Panc1 (cell line): ENCODE measurements at regions not wholly inside any gene's neighbourhood (a gene's known extent, or its start where the extent isn't known, plus 50 kb on each side); places are given as distances from the start of the nearest gene placed in this dataset.

Experiments used
- ATAC-seq: fragments of 200-7000 bp; cut with Tn5 transposase; 2 replicates; pipeline ENCODE4 v1.9.1; 2020; ENCODE audit warnings: mild to moderate bottlenecking, moderate library complexity
- BruUV-seq: library from RNA; stranded (reverse); fragments of 400-500 nt; replicated peaks from 2 replicates; lab custom pipeline; 2021; lab: Mats Ljungman, UMichigan
- CTCF ChIA-PET: fragments of 300-600 bp; sonication (Branson Sonifier 250); formaldehyde crosslinking; loops from one replicate; lab custom pipeline; 2022; ENCODE audit warnings: antibody characterized with exemption; lab: Charles Lee
- POLR2A ChIA-PET: fragments of 300-600 bp; sonication (Branson Sonifier 250); formaldehyde crosslinking; loops from one replicate; lab custom pipeline; 2022; ENCODE audit warnings: antibody characterized with exemption; lab: Charles Lee
- DNase-seq: peaks from one replicate; pipeline ENCODE4 v3.0.0-alpha.2; 2010; ENCODE audit warnings: low read depth, low spot score
- H3K27ac ChIP-seq: 2 replicates; pipeline ENCODE4 v1.5.1; 2011; ENCODE audit warnings: mild to moderate bottlenecking, low read length, inconsistent platforms
- H3K27me3 ChIP-seq: fragments of 200-500 bp; sonication (Bioruptor generic); 2 replicates; pipeline ENCODE4 v1.6.0; 2014; ENCODE audit warnings: low read length, inconsistent platforms; ENCODE audit not compliant: control insufficient read depth, insufficient read depth
- H3K36me3 ChIP-seq: fragments of 200-500 bp; sonication (Bioruptor generic); 2 replicates; pipeline ENCODE4 v1.5.1; 2014; ENCODE audit warnings: inconsistent platforms, mild to moderate bottlenecking, low read length, moderate library complexity; ENCODE audit not compliant: control insufficient read depth, insufficient read depth
- H3K4me1 ChIP-seq: 2 replicates; pipeline ENCODE4 v1.5.1; 2011; ENCODE audit warnings: inconsistent platforms, mild to moderate bottlenecking, low read length, moderate library complexity; ENCODE audit not compliant: control insufficient read depth, insufficient read depth
- H3K4me3 ChIP-seq, 2 experiments: 2 replicates each; pipeline ENCODE4 v1.5.1; 2011 to 2012; ENCODE audit warnings: low read depth in 2 of 2, low read length in 2 of 2, mild to moderate bottlenecking in 2 of 2, inconsistent platforms in 1 of 2, moderate library complexity in 1 of 2
- H3K9me3 ChIP-seq: fragments of 200-500 bp; sonication (Bioruptor generic); 2 replicates; pipeline ENCODE4 v1.5.1; 2014; ENCODE audit warnings: low read depth, mild to moderate bottlenecking, inconsistent platforms, low read length, moderate library complexity; ENCODE audit not compliant: control insufficient read depth, insufficient read depth
- CTCF ChIP-seq: fragments of 450-650 bp; IDR thresholded peaks from 2 replicates; pipeline ENCODE4 v1.5.1; 2017; ENCODE audit warnings: mild to moderate bottlenecking
- POLR2AphosphoS5 ChIP-seq: IDR thresholded peaks from 2 replicates; pipeline ENCODE4 v1.6.1; 2012; ENCODE audit warnings: mild to moderate bottlenecking, low read depth, low read length, moderate library complexity
- REST ChIP-seq, 2 experiments: IDR thresholded peaks; 2 replicates each; pipeline ENCODE4 v1.6.1; 2011 to 2012; ENCODE audit warnings: low read depth in 2 of 2, control low read depth in 1 of 2, low read length in 1 of 2, mild to moderate bottlenecking in 1 of 2, moderate library complexity in 1 of 2; ENCODE audit not compliant: insufficient read depth in 1 of 2
- SIN3A ChIP-seq: IDR thresholded peaks from 2 replicates; pipeline ENCODE4 v1.6.1; 2012; ENCODE audit warnings: low read depth, mild to moderate bottlenecking, low read length, moderate library complexity, borderline replicate concordance; ENCODE audit not compliant: insufficient read depth
- TCF7L2 ChIP-seq: IDR thresholded peaks from 2 replicates; pipeline ENCODE4 v1.6.1; 2011; ENCODE audit warnings: mild to moderate bottlenecking, low read depth, low read length, inconsistent platforms
- in situ Hi-C: cut with HindIII; loops from 2 replicates; pipeline ENCODE4 v1.10.0; 2016; ENCODE audit warnings: low sequenced_read_pairs, low pct_unique_long_range_greater_than_20kb
- intact Hi-C: fragments of 100-400 bp; cut with micrococcal nuclease; formaldehyde crosslinking; loops from one replicate; pipeline ENCODE4 v1.10.0; 2022; ENCODE audit not compliant: unreplicated experiment

GRCh38 chr5:28012538-28012937, 974.2 kb upstream of the CDH9 start:
- BruUV-seq = no TSS peak
- in situ Hi-C loops (no loop called here), intact Hi-C loops (no loop called here)
- Histone ChIP-seq H3K27ac (no peak overlapping the region), H3K27me3 (no peaks in the 10 kb centered on the region), H3K4me3 (no peak overlapping the region), H3K9me3 (no peaks in the 10 kb centered on the region), H3K36me3 (no peaks in the 10 kb centered on the region), H3K4me1 (no peaks in the 10 kb centered on the region)
- POLR2A ChIA-PET = no interaction called here
- TF ChIP-seq CTCF (peak; percentile 46), TCF7L2 (no peak)
- CTCF ChIA-PET = no interaction called here
- DNase-seq (no peak), ATAC-seq (0 out of 2 replicates have a peak, but pooled peaks have one; percentile 60)

GRCh38 chr5:28009576-28009975, 971.2 kb upstream of the CDH9 start:
- no TSS peak for BruUV-seq
- Histone ChIP-seq H3K27me3 (no peaks in the 10 kb centered on the region), H3K4me1 (no peaks in the 10 kb centered on the region), H3K27ac (no peak overlapping the region), H3K9me3 (no peaks in the 10 kb centered on the region), H3K36me3 (no peaks in the 10 kb centered on the region), H3K4me3 (no peak overlapping the region)
- ChIA-PET POLR2A (no interaction called here), CTCF (no interaction called here)
- intact Hi-C loops (no loop called here), in situ Hi-C loops (no loop called here)
- TF ChIP-seq POLR2AphosphoS5 (no peak), REST (IDR thresholded peaks at IDR 0.05; ENCODE audit: insufficient read depth in 1 of 2, low read depth in 2 of 2, low read length in 1 of 2) (no peak)
- DNase-seq = no peak
- no peak for ATAC-seq

GRCh38 chr5:27996665-27997064, 958.3 kb upstream of the CDH9 start:
- in situ Hi-C loops (no loop called here), intact Hi-C loops (no loop called here)
- no peaks in the 10 kb centered on the region for H3K27me3 ChIP-seq
- no peak overlapping the region for H3K4me3 ChIP-seq
- no peaks in the 10 kb centered on the region for H3K36me3 ChIP-seq
- no peaks in the 10 kb centered on the region for H3K9me3 ChIP-seq
- ChIA-PET POLR2A (no interaction called here), CTCF (no interaction called here)
- TF ChIP-seq SIN3A = no peak
- TF ChIP-seq CTCF = no peak
- no peak for TF ChIP-seq TCF7L2
- TF ChIP-seq REST (IDR thresholded peaks at IDR 0.05; ENCODE audit: insufficient read depth in 1 of 2, low read depth in 2 of 2, low read length in 1 of 2) = no peak
- no peak for TF ChIP-seq POLR2AphosphoS5
- H3K4me1 ChIP-seq = no peaks in the 10 kb centered on the region
- H3K27ac ChIP-seq = no peak overlapping the region
- DNase-seq (no peak), ATAC-seq (no peak)
- BruUV-seq = no TSS peak
